Stimulated activated CD4-positive, alpha-beta T cell treated with anti-CD3 and anti-CD28 coated beads, Interleukin-1b, Interleukin-23, amount 100 ng/mL, for 4 hours (primary cell): ENCODE measurements at regions not wholly inside any gene's neighbourhood (a gene's known extent, or its start where the extent isn't known, plus 50 kb on each side); places are given as distances from the start of the nearest gene placed in this dataset.
"Not testable (repeated sequence)": the region's sequence is repeated elsewhere in the genome, so short reads cannot be mapped to it uniquely, and the experiment has no call there.

Experiments
- DNase-seq, 2 donors: peaks; one replicate each; pipeline ENCODE4 v3.0.0-alpha.2; 2020; ENCODE audit warnings: low read depth in 2 of 2

DNA sequence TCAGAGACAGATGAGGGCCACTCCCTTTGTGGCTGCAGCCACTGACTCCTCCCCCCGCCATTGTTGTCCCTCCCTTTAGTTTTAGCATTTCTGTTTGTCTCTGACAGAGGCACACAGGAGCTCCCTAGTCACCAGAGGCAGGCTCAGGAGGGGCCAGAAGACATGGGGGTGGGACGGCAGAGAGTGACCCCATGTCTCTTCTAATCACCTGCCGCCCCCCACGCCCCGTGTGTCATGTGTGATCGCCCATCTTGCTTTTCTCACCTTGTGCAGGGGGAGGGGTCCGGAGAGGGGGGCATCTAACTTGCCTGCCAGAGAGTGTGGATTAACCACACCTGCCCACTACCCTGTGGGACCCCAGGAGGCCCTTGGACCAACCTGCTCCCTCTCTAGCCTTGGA is 246.7 kb upstream of the TP53TG3C start:
- DNase-seq, result not testable (repeated sequence)

DNA sequence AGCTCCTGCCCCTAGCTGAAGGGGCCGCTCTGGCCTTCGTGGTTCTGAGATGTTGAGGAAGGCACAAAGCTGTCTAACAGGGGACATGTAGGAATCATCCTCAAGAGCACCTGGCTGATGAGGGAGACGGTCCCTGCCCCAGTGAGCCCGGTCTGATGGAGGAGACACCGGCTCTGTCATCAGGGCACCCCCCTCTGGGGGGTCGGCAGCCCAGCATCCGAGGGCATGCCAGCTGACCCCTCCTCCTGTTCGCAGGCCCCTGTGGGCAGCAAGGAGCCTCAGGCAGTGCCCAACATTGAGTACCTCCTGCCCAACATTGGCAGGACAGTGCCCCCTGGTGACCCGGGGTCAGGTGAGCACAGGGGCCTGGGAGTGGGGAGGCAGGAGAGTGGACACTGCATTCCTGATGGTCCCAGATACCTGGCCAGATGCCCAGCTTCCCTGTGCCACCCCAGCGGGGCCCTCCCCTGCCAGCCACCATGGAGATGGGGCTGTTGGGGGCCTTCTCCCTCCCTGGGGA is 247.9 kb upstream of the TP53TG3C start:
- not testable (repeated sequence) for DNase-seq

DNA sequence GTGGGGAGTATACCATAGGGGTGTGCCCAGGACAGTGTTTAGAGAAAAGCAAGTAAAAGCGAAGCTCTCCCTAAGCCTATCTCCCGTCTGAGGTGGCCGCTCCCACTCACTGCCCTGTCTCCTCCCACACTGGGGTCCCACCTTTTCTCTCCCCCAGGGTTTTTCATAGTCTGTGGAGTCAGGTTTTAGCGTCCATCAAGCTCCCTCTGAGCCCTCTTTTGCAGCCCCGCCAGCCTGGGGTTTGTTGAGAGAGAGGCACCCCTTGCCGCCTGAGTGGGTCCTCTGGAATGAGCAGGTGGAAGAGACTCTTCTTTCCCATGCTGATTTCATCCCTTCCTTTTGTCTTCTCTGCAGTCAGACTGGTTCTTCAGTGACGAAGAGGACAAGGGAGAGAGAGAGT is 248.7 kb upstream of the TP53TG3C start:
- not testable (repeated sequence) for DNase-seq

DNA sequence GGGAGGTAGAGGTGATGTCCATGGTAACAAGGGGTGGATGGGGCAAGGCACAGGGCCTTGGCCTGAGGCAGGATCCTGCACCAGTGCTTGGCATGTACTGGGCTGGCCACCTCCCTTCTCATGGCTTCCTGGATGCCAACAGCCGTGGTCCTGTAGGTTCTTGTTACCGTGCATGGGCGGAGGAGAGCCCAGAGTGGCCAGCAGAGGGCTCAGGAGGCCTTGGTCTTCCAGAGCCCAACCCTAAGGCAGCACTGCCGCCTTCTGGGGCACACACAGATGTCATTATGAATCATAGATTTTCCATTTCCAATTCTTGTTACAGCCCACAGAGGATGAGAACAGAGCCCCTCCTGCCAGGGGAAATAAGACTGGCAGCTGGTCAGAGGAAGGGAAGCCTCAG is 254.2 kb upstream of the TP53TG3C start:
- DNase-seq, result not testable (repeated sequence)

DNA sequence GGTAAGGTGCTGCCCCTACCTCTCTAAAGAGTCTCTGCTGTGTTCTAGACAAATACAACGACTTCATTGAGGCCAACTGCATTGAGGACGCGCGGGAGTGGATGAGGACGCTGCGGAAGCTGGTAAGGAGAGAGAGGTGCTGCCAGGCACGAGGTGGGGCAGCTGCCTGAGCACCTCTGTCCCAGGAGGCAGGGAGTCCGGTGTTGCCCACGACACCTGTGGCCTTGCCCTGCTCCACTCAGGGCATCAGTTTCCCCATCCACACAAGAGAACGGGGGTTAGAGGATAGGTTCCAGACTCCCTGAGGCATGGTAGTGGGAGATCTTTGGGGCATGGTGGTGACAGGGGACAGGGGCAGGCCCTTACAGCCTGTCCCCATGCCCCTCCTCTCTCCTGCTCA is 256.1 kb upstream of the TP53TG3C start:
- DNase-seq, result not testable (repeated sequence)

DNA sequence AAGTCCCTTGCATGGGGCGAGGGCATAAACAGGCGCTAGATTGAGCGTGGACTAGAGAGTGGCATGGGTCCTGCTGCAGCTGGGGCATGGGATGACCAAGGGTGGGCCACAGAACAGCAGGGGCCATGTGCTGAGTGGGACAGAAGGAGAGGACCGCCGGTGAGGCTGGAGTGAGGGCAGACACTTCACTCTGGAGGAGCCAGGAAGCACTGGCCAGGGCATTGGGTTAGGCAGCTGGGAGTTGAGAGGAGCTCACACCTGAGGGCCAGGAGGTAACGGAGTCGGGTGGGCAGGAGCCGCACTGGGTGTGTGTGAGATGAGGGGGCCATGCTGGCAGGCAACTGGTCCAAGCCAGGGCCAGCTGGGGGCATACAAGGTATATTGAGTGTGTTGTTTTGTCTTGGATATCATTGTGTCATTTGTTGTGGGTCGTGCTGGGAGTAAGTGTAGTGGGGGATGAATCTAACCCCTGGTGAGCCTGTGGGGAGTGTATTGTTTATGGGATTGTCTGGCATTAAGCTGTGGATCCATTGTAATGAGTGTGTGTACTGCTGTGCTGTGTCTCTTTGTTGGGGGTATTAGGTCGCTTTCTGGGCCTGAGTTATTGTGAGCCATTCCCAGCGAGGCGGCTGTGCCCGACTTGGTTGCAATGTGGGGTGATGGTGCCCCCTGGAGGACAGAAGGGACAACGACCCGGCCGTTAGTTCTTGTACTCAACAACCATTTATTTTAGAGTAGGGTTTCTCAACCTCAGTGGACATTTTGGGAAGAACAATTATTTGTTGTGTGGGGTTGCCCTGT is 256.5 kb upstream of the TP53TG3 start:
- DNase-seq, result not testable (repeated sequence)

DNA sequence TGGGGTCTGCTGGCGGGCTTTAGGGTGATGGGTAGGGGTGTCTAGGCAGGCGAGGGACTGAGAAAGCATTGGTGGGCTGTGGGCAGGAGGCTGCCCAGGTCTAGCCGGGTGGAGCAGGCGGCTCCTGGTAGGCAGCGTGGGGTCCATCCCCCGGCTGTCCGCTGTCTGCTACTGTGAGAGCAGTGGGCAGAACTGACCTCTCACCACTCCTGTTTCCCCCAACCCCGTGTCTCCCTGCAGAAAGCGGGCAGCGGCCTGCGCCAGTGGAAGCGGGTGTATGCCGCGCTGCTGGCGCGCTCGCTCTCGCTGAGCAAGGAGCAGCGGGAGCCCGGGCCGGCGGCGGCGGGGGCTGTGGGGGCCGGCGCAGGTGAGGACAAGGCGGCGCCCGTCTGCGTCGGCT is 249.2 kb upstream of the TP53TG3 start:
- not testable (repeated sequence) for DNase-seq

DNA sequence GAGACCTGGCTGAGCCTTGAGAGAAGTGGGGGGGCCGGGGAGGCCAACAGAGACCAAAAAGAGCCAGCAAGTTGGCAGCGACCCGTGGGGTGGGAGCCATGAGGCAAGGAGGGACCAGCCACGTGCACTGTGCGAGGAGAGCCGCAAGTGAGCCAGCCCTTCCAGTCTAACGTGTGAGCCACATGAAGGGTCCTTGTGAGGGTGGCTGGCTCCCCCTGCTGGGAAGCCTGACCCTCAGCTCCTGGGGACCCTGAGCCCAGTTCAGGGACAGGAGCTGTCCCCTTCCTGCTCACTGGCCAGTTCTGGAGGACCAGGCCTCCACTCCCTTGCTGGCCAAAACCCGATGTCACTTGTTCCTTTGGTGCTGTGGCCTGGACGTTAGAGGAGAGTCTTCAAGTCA is 246.6 kb upstream of the TP53TG3 start:
- DNase-seq, result not testable (repeated sequence)

DNA sequence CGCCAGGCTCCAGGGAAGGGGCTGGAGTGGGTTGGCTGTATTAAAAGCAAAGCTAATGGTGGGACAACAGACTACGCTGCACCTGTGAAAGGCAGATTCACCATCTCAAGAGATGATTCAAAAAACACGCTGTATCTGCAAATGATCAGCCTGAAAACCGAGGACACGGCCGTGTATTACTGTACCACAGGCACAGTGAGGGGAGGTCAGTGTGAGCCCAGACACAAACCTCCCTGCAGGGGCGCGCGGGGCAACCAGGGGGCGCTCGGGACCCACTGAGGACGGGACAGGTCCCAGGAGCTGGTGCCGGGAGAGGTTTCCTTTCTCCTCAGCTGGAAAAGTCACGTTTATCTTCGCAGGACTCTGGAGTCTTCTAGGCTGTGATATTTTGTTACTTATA is 239.4 kb upstream of the TP53TG3 start:
- DNase-seq, result not testable (repeated sequence)

DNA sequence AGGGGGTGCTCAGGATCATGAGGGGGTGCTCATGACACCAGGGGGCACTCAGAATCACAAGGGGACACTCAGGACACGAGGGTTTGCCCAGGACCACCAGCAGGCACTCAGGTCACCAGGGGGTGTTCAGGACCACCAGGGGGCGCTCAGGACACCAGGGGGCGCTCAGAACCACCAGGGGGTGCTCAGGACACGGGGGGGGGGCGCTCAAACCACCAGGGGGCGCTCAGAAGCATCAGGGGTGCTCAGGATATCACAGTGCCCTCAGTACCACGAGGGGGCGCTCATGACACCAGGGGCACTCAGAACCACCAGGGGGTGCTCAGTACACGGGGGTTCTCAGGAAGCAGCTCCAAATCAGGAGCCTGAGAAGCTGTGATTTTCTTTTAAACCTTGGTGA is 221.8 kb upstream of the TP53TG3 start:
- peak in 1 of 2 donors; percentile 27 for DNase-seq

DNA sequence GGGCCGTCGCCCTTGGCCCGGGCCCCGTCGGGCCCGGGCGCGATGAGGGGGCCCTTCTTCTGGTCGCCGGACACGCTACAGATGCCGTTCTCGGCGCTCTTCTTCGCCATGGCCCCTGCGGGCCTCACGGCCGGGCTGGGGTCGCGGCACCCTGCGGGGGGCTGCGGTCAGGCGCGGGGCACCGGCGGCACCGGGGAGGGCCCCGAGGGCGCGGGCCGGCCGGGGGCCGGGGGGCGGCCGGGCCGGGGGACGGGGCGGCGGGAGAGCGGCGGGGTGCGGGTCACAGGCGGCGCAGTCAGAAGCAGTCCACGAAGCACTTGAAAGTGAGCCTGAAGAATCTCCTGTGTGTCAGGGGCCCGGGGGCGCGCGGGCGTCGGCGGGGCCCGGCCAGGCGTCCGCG is 209.4 kb upstream of the TP53TG3 start:
- DNase-seq, result not testable (repeated sequence)

DNA sequence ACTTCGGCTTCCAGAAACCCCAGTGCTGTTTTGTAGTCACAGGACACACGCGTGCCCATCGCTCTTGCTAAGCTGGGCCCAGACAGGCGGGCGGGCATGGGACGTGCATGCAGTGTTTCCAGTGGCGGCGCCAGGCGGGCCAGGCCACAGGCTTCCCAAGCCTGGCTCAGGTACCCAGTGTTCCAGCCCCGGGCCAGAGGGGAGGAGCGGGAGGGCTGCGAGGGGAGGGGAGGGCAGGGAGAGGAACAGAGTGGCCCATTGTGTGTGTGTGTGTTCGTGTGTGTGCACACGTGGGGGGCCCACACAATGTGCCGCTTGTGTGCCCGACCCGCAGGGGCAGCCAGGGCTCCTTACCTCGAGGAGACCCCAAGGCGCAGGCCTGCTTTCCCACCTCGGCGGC is 208.6 kb upstream of the TP53TG3 start:
- not testable (repeated sequence) for DNase-seq

DNA sequence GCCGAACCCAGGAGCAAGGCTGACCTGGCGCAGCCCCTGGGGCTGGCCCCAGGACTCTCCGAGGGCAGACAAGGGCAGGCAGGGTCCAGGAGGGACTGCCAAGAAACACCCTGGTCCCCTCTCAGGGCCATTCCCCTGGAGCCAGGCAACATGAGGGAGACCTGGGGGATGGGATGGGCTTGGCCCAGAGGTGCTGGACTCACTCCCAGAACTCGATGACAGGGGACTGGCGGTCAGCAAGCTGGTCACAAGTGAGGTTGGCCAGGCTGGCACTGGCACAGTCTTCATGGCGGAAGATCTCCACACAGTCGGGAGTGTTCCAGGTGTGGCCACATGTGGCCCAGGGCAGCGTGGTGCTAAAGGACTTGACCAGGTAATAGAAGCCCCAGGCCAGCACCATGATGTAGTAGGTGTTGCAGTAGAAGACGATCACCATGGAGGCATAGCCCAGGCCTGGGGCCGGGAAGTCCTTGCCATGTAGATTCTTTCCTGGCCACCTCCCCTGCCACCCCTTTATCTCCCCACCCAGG is 206.4 kb upstream of the TP53TG3 start:
- DNase-seq, result not testable (repeated sequence)

DNA sequence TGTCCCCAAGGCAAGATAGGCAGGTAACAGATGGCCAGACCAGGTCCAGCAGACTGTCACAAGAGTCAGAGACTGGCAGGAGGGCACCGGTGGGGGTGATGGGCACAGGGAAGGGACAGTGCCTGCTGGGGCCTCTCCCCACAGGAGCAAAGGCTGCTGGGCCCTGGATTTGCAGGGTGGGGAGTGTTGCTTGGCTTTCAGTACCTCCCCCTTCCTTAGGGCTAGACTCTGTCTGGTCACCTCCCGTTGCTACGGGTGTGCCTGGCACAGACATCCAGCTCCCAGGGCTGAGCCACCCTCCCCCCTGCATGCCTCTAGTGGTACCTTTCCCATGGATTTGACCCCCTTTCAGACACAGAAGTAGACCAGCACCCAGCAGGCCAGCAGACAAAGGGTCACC is 205.7 kb upstream of the TP53TG3 start:
- DNase-seq, result not testable (repeated sequence)

DNA sequence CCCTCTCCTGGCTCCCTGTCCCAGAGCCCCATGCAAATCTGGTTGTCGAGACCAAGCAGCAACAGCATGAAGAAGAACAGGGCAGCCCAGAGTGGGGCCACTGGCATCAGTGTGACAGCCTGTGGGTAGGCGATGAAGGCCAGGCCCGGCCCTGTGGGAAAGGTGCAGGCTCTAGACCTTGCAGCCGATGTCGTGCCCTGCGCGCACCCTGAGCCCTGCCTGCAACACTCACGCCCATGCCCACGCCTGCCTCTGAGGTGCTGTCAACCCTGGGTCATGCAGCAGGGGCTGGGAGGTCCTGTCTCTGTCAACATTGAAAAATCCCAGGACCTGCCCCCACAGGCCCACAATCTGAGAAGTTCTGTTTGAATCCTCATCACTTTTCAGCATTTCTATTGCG is 204.0 kb upstream of the TP53TG3 start:
- not testable (repeated sequence) for DNase-seq

DNA sequence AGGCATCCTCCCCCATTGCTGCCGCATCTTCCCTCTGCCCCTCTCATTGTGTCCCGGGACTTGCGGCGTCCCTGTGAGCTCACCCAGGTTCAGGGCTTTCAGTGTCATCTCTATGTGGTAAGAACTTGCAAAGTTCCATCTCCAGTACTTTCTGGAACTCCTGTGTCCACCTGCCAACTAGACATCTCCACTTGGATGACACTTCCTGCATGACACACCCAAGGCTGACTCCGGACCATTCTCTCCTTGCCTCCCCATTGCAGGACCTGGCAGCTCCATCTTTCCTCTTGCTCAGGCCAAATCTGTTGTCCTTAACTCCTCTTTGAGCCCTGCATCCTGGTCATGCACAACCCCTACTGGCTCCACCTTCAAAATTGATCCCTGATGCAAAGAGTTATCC is 200.8 kb upstream of the TP53TG3 start:
- not testable (repeated sequence) for DNase-seq

DNA sequence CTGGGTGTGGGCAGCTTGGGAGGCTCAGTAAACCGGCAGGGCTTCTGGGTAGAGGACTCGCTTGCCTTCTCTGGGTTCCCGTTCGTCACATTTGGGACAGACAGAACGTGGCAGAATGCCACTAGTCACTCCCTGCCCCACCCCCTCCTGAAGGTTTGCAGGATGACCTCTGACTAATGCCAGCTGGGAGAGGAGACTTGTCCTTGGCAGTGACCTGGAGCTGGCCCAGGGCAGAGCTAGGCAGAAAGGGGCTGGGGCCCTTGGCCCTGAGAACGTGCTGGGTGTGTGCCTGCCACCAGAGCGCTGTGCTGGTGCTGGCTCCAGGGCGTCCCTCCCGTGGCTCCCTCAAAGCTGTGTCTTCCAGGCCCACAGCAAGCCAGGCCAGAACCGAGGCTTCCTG is 197.8 kb upstream of the TP53TG3 start:
- not testable (repeated sequence) for DNase-seq

DNA sequence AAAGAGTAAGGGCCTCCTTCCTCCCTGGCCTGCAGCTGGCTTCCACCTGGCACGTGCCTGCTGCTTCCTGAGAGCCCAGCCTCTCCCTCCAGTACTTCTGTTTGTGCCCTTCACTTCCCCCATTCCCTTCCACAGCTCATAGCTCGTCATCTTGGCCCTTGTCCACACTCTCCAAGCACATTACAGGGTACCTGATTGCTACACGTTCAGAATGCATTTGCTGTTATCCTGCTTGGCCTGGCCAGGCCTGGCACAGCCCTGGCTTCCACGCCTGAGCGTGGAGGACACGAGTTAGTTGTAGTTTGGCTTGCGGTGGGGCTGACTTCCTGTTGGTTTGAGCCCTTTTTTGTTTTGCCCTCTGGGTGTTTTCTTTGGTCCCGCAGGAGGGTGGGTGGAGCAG is 197.2 kb upstream of the TP53TG3 start:
- DNase-seq, result not testable (repeated sequence)

DNA sequence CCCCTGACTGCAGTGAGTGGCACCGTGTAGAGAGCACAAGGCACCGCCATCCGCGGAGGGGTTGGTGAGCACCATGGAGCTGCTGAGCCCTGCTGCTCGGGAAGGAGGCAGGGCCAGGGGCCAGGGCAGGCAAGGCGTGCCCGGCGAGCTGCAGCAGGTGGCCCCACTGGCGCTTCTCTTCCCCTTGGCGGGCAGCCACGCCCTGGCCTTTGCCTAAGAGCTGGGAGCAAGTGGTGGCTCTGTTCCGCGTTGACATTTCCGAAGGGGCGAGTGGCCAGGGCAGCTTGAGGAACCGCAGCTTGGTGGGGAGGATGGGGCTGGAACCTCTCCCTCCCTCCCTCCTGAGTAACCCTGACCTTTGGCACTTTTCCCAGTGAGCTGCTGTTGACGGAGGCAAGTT is 194.7 kb upstream of the TP53TG3 start:
- DNase-seq, result not testable (repeated sequence)

DNA sequence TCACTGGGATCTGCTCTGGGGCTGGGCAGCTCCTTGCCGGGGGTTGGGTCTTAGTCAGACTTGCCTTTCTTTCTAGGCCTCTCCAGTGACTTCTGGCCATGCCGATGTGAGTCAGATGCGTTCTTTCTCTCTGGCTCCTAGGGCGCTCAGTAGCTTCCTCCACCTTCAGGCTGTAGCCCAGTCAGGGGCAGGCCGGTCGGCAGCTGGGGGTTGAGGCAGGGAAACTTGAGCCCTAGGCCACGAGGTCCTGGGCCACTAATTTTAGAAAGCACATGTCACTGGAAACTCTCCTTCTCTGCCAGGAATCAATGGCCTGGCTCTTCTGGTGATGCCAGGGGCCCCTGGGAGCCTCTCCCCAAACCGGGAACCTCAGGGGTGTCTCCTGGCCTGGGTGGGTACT is 192.4 kb upstream of the TP53TG3 start:
- DNase-seq, result not testable (repeated sequence)

DNA sequence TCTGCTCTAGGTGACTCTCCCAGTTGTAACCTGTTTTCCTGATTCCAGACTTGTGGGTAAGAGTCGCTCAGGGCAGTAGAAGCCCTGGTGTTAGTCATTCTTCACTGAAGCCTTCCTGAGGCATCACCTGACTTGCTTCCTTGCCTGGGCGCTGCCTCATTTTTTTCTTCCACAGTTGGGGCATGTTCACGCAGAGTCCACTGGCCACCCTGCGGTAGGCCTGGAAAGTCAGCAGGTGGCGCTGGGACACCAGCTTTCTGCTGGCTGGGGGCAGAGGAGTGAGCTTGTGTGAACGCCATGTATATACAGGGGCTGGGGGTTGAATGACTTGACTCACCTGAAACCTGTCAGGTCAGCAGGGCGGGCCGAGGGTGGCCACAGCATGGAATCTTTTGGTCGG is 189.3 kb upstream of the TP53TG3 start:
- DNase-seq, result not testable (repeated sequence)

DNA sequence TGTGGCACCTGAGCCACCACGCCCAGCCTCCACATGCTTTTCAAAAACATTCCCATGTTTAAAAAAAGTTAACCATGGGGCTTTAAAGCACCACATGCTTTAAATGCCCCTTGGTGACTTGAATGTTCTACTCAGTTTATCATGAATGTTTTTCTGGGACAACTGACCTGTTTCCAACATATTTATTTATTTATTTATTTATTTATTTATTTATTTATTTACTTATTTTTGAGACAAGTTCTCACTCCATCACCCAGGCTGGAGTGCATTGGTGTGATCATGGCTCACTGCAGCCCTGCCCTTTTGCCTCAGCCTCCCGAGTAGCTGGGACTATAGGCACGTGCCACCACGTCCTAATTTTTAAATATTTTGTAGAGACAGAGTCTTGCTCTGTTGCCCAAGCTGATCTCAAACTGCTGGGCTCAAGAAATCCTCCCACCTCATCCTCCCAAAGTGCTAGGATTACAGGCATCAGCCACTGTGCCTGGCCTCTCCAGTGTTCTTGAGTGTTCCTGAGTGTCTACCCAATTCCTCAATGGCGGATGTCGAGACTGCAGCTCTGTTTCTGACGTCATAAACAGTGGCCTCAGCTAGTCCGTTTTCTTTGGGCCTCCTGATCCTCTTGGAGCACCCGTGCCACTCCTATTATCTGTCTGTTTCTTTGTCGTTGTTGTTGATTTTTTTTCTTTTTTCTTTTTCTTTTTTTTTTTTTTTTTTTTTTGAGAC is 185.7 kb upstream of the TP53TG3 start:
- not testable (repeated sequence) for DNase-seq
